ENCODE measurements at regions not wholly inside any gene's neighbourhood (a gene's known extent, or its start where the extent isn't known, plus 50 kb on each side); places are given as distances from the start of the nearest gene placed in this dataset.

GRCh38 chr13:104871456-104871855 lies 1664.0 kb downstream of the EFNB2 start:
- TF ChIP-seq, protein P1, sequence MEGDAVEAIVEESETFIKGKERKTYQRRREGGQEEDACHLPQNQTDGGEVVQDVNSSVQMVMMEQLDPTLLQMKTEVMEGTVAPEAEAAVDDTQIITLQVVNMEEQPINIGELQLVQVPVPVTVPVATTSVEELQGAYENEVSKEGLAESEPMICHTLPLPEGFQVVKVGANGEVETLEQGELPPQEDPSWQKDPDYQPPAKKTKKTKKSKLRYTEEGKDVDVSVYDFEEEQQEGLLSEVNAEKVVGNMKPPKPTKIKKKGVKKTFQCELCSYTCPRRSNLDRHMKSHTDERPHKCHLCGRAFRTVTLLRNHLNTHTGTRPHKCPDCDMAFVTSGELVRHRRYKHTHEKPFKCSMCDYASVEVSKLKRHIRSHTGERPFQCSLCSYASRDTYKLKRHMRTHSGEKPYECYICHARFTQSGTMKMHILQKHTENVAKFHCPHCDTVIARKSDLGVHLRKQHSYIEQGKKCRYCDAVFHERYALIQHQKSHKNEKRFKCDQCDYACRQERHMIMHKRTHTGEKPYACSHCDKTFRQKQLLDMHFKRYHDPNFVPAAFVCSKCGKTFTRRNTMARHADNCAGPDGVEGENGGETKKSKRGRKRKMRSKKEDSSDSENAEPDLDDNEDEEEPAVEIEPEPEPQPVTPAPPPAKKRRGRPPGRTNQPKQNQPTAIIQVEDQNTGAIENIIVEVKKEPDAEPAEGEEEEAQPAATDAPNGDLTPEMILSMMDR (IDR thresholded peaks at IDR 0.05; ENCODE audit: control insufficient read depth, insufficient read depth, low read depth, low read length, missing control alignments), result no peak

DNA sequence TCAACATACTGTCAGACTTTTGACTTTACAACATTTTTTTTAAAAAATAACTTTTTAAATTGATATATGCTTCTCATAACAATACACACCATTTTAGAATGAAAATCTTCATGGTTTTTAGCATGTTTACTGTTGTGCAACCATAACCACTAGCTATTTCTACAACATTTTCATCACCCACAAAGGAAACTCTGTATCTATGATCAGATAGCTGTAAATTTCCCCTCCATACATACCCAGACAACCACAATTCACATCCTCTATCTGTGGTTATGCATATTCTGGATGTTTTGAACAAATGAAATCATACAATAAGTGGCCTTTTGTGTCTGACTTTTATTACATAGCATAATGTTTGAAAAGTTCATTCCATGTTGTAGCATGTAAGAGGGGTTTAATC lies 1666.0 kb downstream of the EFNB2 start:
- DNase-seq (ENCODE audit: low read depth), result no peak
- H3K4me3 ChIP-seq (ENCODE audit: control insufficient read depth, low read depth, low read length), result no peak overlapping the region
- TF ChIP-seq, protein P1 (IDR thresholded peaks at IDR 0.05; ENCODE audit: control insufficient read depth, insufficient read depth, low read depth, low read length, missing control alignments), result no peak

More at GRCh38 chr13:104871456-104871855, 1664.0 kb downstream of the EFNB2 start:
- no peak overlapping the region for H3K4me3 ChIP-seq (ENCODE audit: control insufficient read depth, low read depth, low read length)
- DNase-seq (ENCODE audit: low read depth), result no peak

- TF ChIP-seq, protein P1 (IDR thresholded peaks at IDR 0.05; ENCODE audit: control insufficient read depth, insufficient read depth, low read depth, low read length, missing control alignments), result no peak
- DNase-seq (ENCODE audit: low read depth), result no peak
- no peak overlapping the region for H3K4me3 ChIP-seq (ENCODE audit: control insufficient read depth, low read depth, low read length)
These were observed 1666.7 kb downstream of the EFNB2 start for GRCh38 chr13:104868806-104869205.

DNA sequence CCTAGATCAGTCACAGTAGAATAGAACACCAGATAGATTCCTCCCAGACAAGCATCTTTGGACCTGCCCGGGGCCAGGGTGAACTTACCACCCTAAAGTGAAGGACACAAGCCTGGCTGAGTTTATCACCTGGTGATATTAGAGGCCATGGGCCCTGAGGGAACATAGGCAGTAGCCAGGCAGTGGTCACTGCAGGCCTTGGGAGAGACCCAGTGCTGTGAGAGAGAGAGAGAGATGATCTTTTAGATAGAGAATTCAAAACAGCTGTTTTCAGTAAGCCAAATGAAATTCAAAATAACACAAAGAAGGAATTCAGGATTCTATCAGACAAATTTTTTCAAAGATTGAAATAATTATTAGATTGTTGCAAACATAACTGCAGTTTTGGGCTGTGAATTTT lies 1679.9 kb downstream of the EFNB2 start:
- H3K4me3 ChIP-seq (ENCODE audit: control insufficient read depth, low read depth, low read length), result no peak overlapping the region
- no peak for DNase-seq (ENCODE audit: low read depth)
- TF ChIP-seq, protein P1 (IDR thresholded peaks at IDR 0.05; ENCODE audit: control insufficient read depth, insufficient read depth, low read depth, low read length, missing control alignments), result no peak

GRCh38 chr13:104854698-104855097 lies 1680.8 kb downstream of the EFNB2 start:
- DNase-seq (ENCODE audit: low read depth), result no peak
- TF ChIP-seq, protein P1 (IDR thresholded peaks at IDR 0.05; ENCODE audit: control insufficient read depth, insufficient read depth, low read depth, low read length, missing control alignments), result no peak
- H3K4me3 ChIP-seq (ENCODE audit: control insufficient read depth, low read depth, low read length), result no peak overlapping the region

- no peak for DNase-seq (ENCODE audit: low read depth)
- TF ChIP-seq, protein P1 (IDR thresholded peaks at IDR 0.05; ENCODE audit: control insufficient read depth, insufficient read depth, low read depth, low read length, missing control alignments), result no peak
- H3K4me3 ChIP-seq (ENCODE audit: control insufficient read depth, low read depth, low read length), result no peak overlapping the region
These were observed 1681.5 kb downstream of the EFNB2 start for GRCh38 chr13:104854007-104854406.

GRCh38 chr13:104847922-104848321 lies 1687.5 kb downstream of the EFNB2 start:
- no peak overlapping the region for H3K4me3 ChIP-seq (ENCODE audit: control insufficient read depth, low read depth, low read length)
- TF ChIP-seq, protein P1 (IDR thresholded peaks at IDR 0.05; ENCODE audit: control insufficient read depth, insufficient read depth, low read depth, low read length, missing control alignments), result no peak
- DNase-seq (ENCODE audit: low read depth), result no peak

All from AG09309 (cell line).